Thyroid gland (tissue), 4 donors: ENCODE measurements at regions not wholly inside any gene's neighbourhood (a gene's known extent, or its start where the extent isn't known, plus 50 kb on each side); places are given as distances from the start of the nearest gene placed in this dataset.

Source experiments
- DNase-seq, 2 donors: peaks; one replicate each; pipeline ENCODE4 v3.0.0-alpha.2; 2019
- H3K27ac ChIP-seq, 3 donors: fragments of 200-600 bp; sonication (generic); 1 replicate in 2 of 3; 2 replicates in 1 of 3; pipeline ENCODE4 v1.5.1; 2016 to 2019; ENCODE audit warnings: mild to moderate bottlenecking in 1 of 3, moderate library complexity in 1 of 3
- H3K27me3 ChIP-seq: fragments of 200-600 bp; sonication (generic); one replicate; pipeline ENCODE4 v1.5.1; 2019
- H3K36me3 ChIP-seq, 2 donors: fragments of 200-600 bp; sonication (generic); one replicate each; pipeline ENCODE4 v1.5.1; 2016 to 2019
- H3K4me1 ChIP-seq, 2 donors: fragments of 200-600 bp; sonication (generic); one replicate each; pipeline ENCODE4 v1.5.1; 2017 to 2019
- H3K4me3 ChIP-seq, 3 donors: fragments of 200-600 bp; sonication (generic); replicated peaks in 1 of 3; 1 replicate in 2 of 3; 2 replicates in 1 of 3; pipeline ENCODE4 v1.5.1; 2016; ENCODE audit warnings: mild to moderate bottlenecking in 1 of 3
- H3K9me3 ChIP-seq: fragments of 200-600 bp; sonication (generic); one replicate; pipeline ENCODE4 v1.5.1; 2017
- POLR2A ChIP-seq, 2 donors: fragments of 450-650 bp; IDR thresholded peaks; one replicate each; pipeline ENCODE4 v1.6.1; 2017; ENCODE audit warnings: antibody characterized with exemption in 2 of 2, mild to moderate bottlenecking in 2 of 2, moderate library complexity in 1 of 2
- WGBS, 2 donors: methylation state at CpG; one replicate each; pipeline ENCODE4 v1.1.5; 2017; 5-methylcytosine and 5-hydroxymethylcytosine counted together
- intact Hi-C: fragments of 100-400 bp; cut with DNase I; formaldehyde crosslinking; loops from one replicate; pipeline ENCODE4 v1.15.1; 2023
- TF ChIP-seq, protein P1 (sequence below), 6 experiments: fragments of 200-600 bp in 3 of 6; fragments of 450-650 bp in 3 of 6; sonication (generic) in 3 of 6; IDR thresholded peaks; one replicate each; pipeline ENCODE4 v1.5.1; 2016 to 2019; ENCODE audit warnings: antibody characterized with exemption in 6 of 6, mild to moderate bottlenecking in 2 of 6, inconsistent platforms in 1 of 6, moderate library complexity in 1 of 6

DNA sequence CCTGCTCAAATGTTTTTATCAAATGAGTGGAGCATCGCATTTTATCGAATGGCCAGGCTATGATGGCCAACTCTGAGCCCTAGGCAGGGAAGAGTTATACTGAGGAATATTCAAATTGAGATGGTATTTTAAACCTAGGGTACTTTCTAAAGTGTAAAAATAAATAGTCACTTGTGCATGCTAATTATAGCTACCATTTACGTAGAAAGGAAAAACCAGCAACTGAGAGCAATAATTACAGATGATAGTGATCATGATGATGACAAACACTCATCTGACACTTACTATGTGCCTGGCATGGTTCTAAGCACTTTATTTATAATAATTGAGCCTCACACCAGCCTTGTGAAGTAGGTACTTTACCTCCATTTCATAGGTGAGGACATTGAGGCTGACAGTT lies 455.7 kb downstream of the CD83 start:
- Histone ChIP-seq H3K36me3 (no peaks in the 10 kb centered on the region), H3K9me3 (no peaks in the 10 kb centered on the region), H3K27ac (no peak overlapping the region), H3K4me1 (no peaks in the 10 kb centered on the region), H3K4me3 (no peak overlapping the region), H3K27me3 (no peaks in the 10 kb centered on the region)
- 92 to 96% methylated on average over 3 of the region's 3 CpGs for WGBS, 2 donors
- DNase-seq: no peak
- TF ChIP-seq POLR2A (IDR thresholded peaks at IDR 0.05): no peak
- TF ChIP-seq, protein P1, sequence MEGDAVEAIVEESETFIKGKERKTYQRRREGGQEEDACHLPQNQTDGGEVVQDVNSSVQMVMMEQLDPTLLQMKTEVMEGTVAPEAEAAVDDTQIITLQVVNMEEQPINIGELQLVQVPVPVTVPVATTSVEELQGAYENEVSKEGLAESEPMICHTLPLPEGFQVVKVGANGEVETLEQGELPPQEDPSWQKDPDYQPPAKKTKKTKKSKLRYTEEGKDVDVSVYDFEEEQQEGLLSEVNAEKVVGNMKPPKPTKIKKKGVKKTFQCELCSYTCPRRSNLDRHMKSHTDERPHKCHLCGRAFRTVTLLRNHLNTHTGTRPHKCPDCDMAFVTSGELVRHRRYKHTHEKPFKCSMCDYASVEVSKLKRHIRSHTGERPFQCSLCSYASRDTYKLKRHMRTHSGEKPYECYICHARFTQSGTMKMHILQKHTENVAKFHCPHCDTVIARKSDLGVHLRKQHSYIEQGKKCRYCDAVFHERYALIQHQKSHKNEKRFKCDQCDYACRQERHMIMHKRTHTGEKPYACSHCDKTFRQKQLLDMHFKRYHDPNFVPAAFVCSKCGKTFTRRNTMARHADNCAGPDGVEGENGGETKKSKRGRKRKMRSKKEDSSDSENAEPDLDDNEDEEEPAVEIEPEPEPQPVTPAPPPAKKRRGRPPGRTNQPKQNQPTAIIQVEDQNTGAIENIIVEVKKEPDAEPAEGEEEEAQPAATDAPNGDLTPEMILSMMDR (IDR thresholded peaks at IDR 0.05): no peak
- intact Hi-C loops: no loop called here

- 78 to 88% methylated on average over 2 of the region's 2 CpGs for WGBS, 2 donors
- intact Hi-C loops: no loop called here
Observed at GRCh38 chr6:14573703-14574290, 456.2 kb downstream of the CD83 start.

GRCh38 chr6:14575961-14576360 lies 458.4 kb downstream of the CD83 start:
- H3K27me3 ChIP-seq: no peaks in the 10 kb centered on the region
- peaks cover 0 to 3% of the 10 kb centered on the region in 2 donors for H3K4me1 ChIP-seq
- H3K36me3 ChIP-seq: no peaks in the 10 kb centered on the region
- TF ChIP-seq, protein P1 (IDR thresholded peaks at IDR 0.05): no peak
- TF ChIP-seq POLR2A (IDR thresholded peaks at IDR 0.05): no peak
- no peak overlapping the region for H3K27ac ChIP-seq
- 90 to 97% methylated on average over 1 of the region's 1 CpG for WGBS, 2 donors
- no peak overlapping the region for H3K4me3 ChIP-seq
- intact Hi-C loops: no loop called here
- H3K9me3 ChIP-seq: no peaks in the 10 kb centered on the region
- no peak for DNase-seq

More at GRCh38 chr6:14573703-14574290, 456.2 kb downstream of the CD83 start:
- TF ChIP-seq, protein P1 (IDR thresholded peaks at IDR 0.05): no peak
- no peak for TF ChIP-seq POLR2A (IDR thresholded peaks at IDR 0.05)
- no peaks in the 10 kb centered on the region for H3K36me3 ChIP-seq
- no peaks in the 10 kb centered on the region for H3K9me3 ChIP-seq
- H3K27ac ChIP-seq: no peak overlapping the region
- no peak overlapping the region for H3K4me3 ChIP-seq
- no peaks in the 10 kb centered on the region for H3K27me3 ChIP-seq
- peaks cover 0 to 3% of the 10 kb centered on the region in 2 donors for H3K4me1 ChIP-seq
- no peak for DNase-seq

GRCh38 chr6:14578994-14579393 lies 461.4 kb downstream of the CD83 start:
- peaks cover 0 to 3% of the 10 kb centered on the region in 2 donors for H3K4me1 ChIP-seq
- 42 to 43% methylated on average over 3 of the region's 3 CpGs for WGBS, 2 donors
- no peaks in the 10 kb centered on the region for H3K9me3 ChIP-seq

GRCh38 chr6:14582749-14583148 lies 465.2 kb downstream of the CD83 start:
- H3K27ac ChIP-seq: no peak overlapping the region
- peaks cover 0 to 3% of the 10 kb centered on the region in 2 donors for H3K4me1 ChIP-seq
- 98 to 100% methylated on average over 1 of the region's 1 CpG for WGBS, 2 donors
- intact Hi-C loops: no loop called here
- H3K36me3 ChIP-seq: no peaks in the 10 kb centered on the region
- no peak overlapping the region for H3K4me3 ChIP-seq
- no peaks in the 10 kb centered on the region for H3K9me3 ChIP-seq
- no peak for TF ChIP-seq POLR2A (IDR thresholded peaks at IDR 0.05)
- TF ChIP-seq, protein P1 (IDR thresholded peaks at IDR 0.05): no peak
- no peaks in the 10 kb centered on the region for H3K27me3 ChIP-seq
- DNase-seq: no peak

More at GRCh38 chr6:14578994-14579393, 461.4 kb downstream of the CD83 start:
- no peaks in the 10 kb centered on the region for H3K36me3 ChIP-seq
- H3K27ac ChIP-seq: no peak overlapping the region
- H3K4me3 ChIP-seq: no peak overlapping the region
- DNase-seq: no peak
- intact Hi-C loops: no loop called here
- TF ChIP-seq POLR2A (IDR thresholded peaks at IDR 0.05): no peak
- TF ChIP-seq, protein P1 (IDR thresholded peaks at IDR 0.05): no peak
- no peaks in the 10 kb centered on the region for H3K27me3 ChIP-seq
